GM12878 (cell line): ENCODE measurements at regions not wholly inside any gene's neighbourhood (a gene's known extent, or its start where the extent isn't known, plus 50 kb on each side); places are given as distances from the start of the nearest gene placed in this dataset.

Experiments
- ATAC-seq: fragments of 200-7000 bp; cut with Tn5 transposase; 3 replicates; pipeline ENCODE4 v1.9.1; 2020; ENCODE audit warnings: mild to moderate bottlenecking, moderate library complexity
- BruUV-seq: library from RNA; stranded (reverse); fragments of 400-500 nt; replicated peaks from 2 replicates; lab custom pipeline; 2021; lab: Mats Ljungman, UMichigan
- CTCF ChIA-PET: fragments of 300-600 bp; sonication (Branson Sonifier 250); formaldehyde crosslinking; extraction: SDS; loops from one replicate; lab custom pipeline; 2021; ENCODE audit warnings: inconsistent platforms; lab: Yijun Ruan, JAX
- POLR2A ChIA-PET: fragments of 350-600 bp; formaldehyde crosslinking; extraction: SDS; loops from one replicate; lab custom pipeline; 2021; ENCODE audit warnings: inconsistent platforms; lab: Charles Lee
- RAD21 ChIA-PET: fragments of 300-600 bp; sonication (Branson Sonifier 250); formaldehyde crosslinking; loops from one replicate; lab custom pipeline; 2023; ENCODE audit warnings: antibody characterized with exemption; ENCODE audit not compliant: unreplicated experiment; lab: Charles Lee
- SMC1A ChIA-PET: fragments of 300-600 bp; sonication (Branson Sonifier 250); formaldehyde crosslinking; loops from one replicate; lab custom pipeline; 2023; ENCODE audit not compliant: unreplicated experiment, uncharacterized antibody; lab: Charles Lee
- DNase-seq: peaks from one replicate; pipeline ENCODE4 v3.0.0-alpha.2; 2011; ENCODE audit warnings: low read depth, low spot score
- FAIRE-seq: peaks from 3 replicates; lab custom pipeline; 2011; peaks lifted over from hg19 to GRCh38; lab: Jason Lieb, UNC
- H2AFZ ChIP-seq: 2 replicates; pipeline ENCODE4 v1.6.0; 2011; ENCODE audit warnings: low read depth, low read length, control low read depth; ENCODE audit not compliant: control insufficient read depth
- H3K27ac ChIP-seq: 2 replicates; pipeline ENCODE4 v1.5.1; 2011; ENCODE audit warnings: control low read depth; ENCODE audit not compliant: control insufficient read depth, insufficient read depth
- H3K27me3 ChIP-seq, 2 experiments: replicated peaks in 1 of 2; 2 replicates each; pipeline versions ENCODE4 v1.6.0 to v1.6.1; 2011; ENCODE audit warnings: low read length in 1 of 2; ENCODE audit not compliant: control insufficient read depth in 2 of 2, insufficient read depth in 2 of 2
- H3K36me3 ChIP-seq, 2 experiments: 2 replicates each; pipeline ENCODE4 v1.5.1; 2011; ENCODE audit warnings: low read length in 1 of 2; ENCODE audit not compliant: control insufficient read depth in 2 of 2, insufficient read depth in 2 of 2
- H3K4me1 ChIP-seq: 2 replicates; pipeline ENCODE4 v1.6.1; 2011; ENCODE audit warnings: mild to moderate bottlenecking, low read length, moderate library complexity, mixed read lengths; ENCODE audit not compliant: control insufficient read depth, insufficient read depth
- H3K4me2 ChIP-seq: 2 replicates; pipeline ENCODE4 v1.6.0; 2011; ENCODE audit warnings: control low read depth; ENCODE audit not compliant: control insufficient read depth, insufficient read depth
- H3K4me3 ChIP-seq: fragments of 200-600 bp; sonication (generic); 2 replicates; pipeline ENCODE4 v1.5.1; 2016
- H3K79me2 ChIP-seq: 2 replicates; pipeline ENCODE4 v1.6.0; 2011; ENCODE audit warnings: low read length; ENCODE audit not compliant: control insufficient read depth, insufficient read depth
- H3K9ac ChIP-seq: 2 replicates; pipeline ENCODE4 v1.8.0; 2011; ENCODE audit warnings: low read length, control low read depth, mixed read lengths; ENCODE audit not compliant: control insufficient read depth, insufficient read depth
- H3K9me3 ChIP-seq: replicated peaks from 3 replicates; pipeline ENCODE4 v1.5.1; 2011; ENCODE audit warnings: mild to moderate bottlenecking, low read length; ENCODE audit not compliant: control insufficient read depth, insufficient read depth
- H4K20me1 ChIP-seq: 2 replicates; pipeline ENCODE4 v1.6.0; 2011; ENCODE audit not compliant: control insufficient read depth, insufficient read depth
- BCL3 ChIP-seq: IDR thresholded peaks from 2 replicates; pipeline ENCODE4 v1.6.1; 2011; ENCODE audit warnings: borderline replicate concordance, low read depth, mild to moderate bottlenecking, moderate library complexity, low read length; ENCODE audit not compliant: insufficient read depth, poor library complexity, severe bottlenecking
- BRCA1 ChIP-seq: IDR thresholded peaks from 2 replicates; pipeline ENCODE4 v1.6.1; 2011; ENCODE audit warnings: low read depth, low read length, improper control_type of control experiment
- CHD2 ChIP-seq: IDR thresholded peaks from 2 replicates; pipeline ENCODE4 v1.6.1; 2011; ENCODE audit warnings: low read depth, low read length, improper control_type of control experiment, borderline replicate concordance
- HDAC6 ChIP-seq: fragments of 200-600 bp; sonication (generic); IDR thresholded peaks from one replicate; pipeline ENCODE4 v1.8.0; 2017; ENCODE audit warnings: antibody characterized with exemption; ENCODE audit not compliant: unreplicated experiment
- RBBP5 ChIP-seq: fragments of 200-600 bp; sonication (generic); conservative IDR thresholded peaks from 2 replicates; pipeline ENCODE4 v1.6.1; 2016
- SIX5 ChIP-seq: IDR thresholded peaks from 2 replicates; pipeline ENCODE4 v1.6.1; 2011; ENCODE audit warnings: mild to moderate bottlenecking, low read depth, low read length, moderate library complexity; ENCODE audit not compliant: severe bottlenecking
- TARDBP ChIP-seq: IDR thresholded peaks from 2 replicates; pipeline ENCODE4 v1.6.1; 2016; ENCODE audit warnings: borderline replicate concordance
- WGBS: methylation state at CpG from one replicate; pipeline ENCODE4 v1.1.6; 2016; ENCODE audit warnings: low lambda C conversion rate; ENCODE audit not compliant: insufficient replicate concordance, insufficient coverage; ENCODE audit errors: missing lambda C conversion rate; 5-methylcytosine and 5-hydroxymethylcytosine counted together
- in situ Hi-C: fragments of 300-500 bp; cut with MboI; formaldehyde crosslinking; loops from 9 replicates; pipeline ENCODE4 v1.14.3; 2018; ENCODE audit warnings: mixed read lengths
- intact Hi-C: fragments of 100-400 bp; cut with micrococcal nuclease; formaldehyde crosslinking; loops from one replicate; pipeline ENCODE4 v1.14.2; 2022; ENCODE audit not compliant: unreplicated experiment

- WGBS = 57% methylated on average over 1 of the region's 1 CpG
- intact Hi-C loops = no loop called here
- no TSS peak for BruUV-seq
- TF ChIP-seq RBBP5 (no peak), HDAC6 (no peak), BRCA1 (no peak), SIX5 (no peak), CHD2 (no peak)
- Histone ChIP-seq H3K9me3 (no peaks in the 10 kb centered on the region; the same call in 1 of the 3 replicates), H3K79me2 (no peaks in the 10 kb centered on the region), H3K9ac (no peak overlapping the region), H3K27me3 (no peaks in the 10 kb centered on the region), H3K4me3 (no peak overlapping the region), H4K20me1 (no peaks in the 10 kb centered on the region), H3K27ac (no peak overlapping the region), H2AFZ (no peak overlapping the region), H3K4me2 (no peak overlapping the region), H3K4me1 (no peaks in the 10 kb centered on the region), H3K36me3 (no peaks in the 10 kb centered on the region)
- ChIA-PET RAD21 (no interaction called here), SMC1A (no interaction called here), CTCF (no interaction called here), POLR2A (no interaction called here)
- ATAC-seq (no peak), FAIRE-seq (no peak), DNase-seq (no peak)
- in situ Hi-C loops = no loop called here
These were observed 489.3 kb upstream of the RUNX1 start for GRCh38 chr21:35538386-35538785.

- no peak for DNase-seq
- H4K20me1 ChIP-seq = no peaks in the 10 kb centered on the region
- TF ChIP-seq TARDBP (no peak), BCL3 (no peak)
- TF ChIP-seq, all 136 proteins: peak for 0
- H3K4me3 ChIP-seq = no peak overlapping the region
- FAIRE-seq = no peak
- no peaks in the 10 kb centered on the region for H3K27me3 ChIP-seq
- H2AFZ ChIP-seq = no peak overlapping the region
- no peaks in the 10 kb centered on the region for H3K36me3 ChIP-seq
- H3K79me2 ChIP-seq = no peaks in the 10 kb centered on the region
- BruUV-seq = no TSS peak
- ChIA-PET CTCF (no interaction called here), POLR2A (no interaction called here), RAD21 (no interaction called here), SMC1A (no interaction called here)
- H3K9ac ChIP-seq = no peak overlapping the region
- 3% methylated on average over 2 of the region's 2 CpGs for WGBS
- H3K27ac ChIP-seq = no peak overlapping the region
- intact Hi-C loops (no loop called here), in situ Hi-C loops (no loop called here)
- H3K9me3 ChIP-seq = no peaks in the 10 kb centered on the region; the same call in 1 of the 3 replicates
- H3K4me1 ChIP-seq = no peaks in the 10 kb centered on the region
- ATAC-seq = no peak
- H3K4me2 ChIP-seq = no peak overlapping the region
These were observed 488.5 kb upstream of the RUNX1 start for GRCh38 chr21:35537604-35538003.
